NB4 (cell line): ENCODE measurements at regions not wholly inside any gene's neighbourhood (a gene's known extent, or its start where the extent isn't known, plus 50 kb on each side); places are given as distances from the start of the nearest gene placed in this dataset.

Experiments used
- MYC ChIP-seq: IDR thresholded peaks from 2 replicates; pipeline ENCODE4 v1.6.1; 2011; ENCODE audit warnings: low read depth, low read length
- POLR2A ChIP-seq: IDR thresholded peaks from 2 replicates; pipeline ENCODE4 v1.6.1; 2011; ENCODE audit warnings: mild to moderate bottlenecking; ENCODE audit not compliant: insufficient read length; ENCODE audit errors: extremely low read depth
- TF ChIP-seq, protein P1 (sequence below): IDR thresholded peaks from one replicate; pipeline ENCODE4 v1.5.1; 2012; ENCODE audit warnings: low read depth, low read length
- TF ChIP-seq, protein P2 (sequence below): IDR thresholded peaks from 2 replicates; pipeline ENCODE4 v1.6.1; 2011; ENCODE audit warnings: low read depth, low read length

DNA sequence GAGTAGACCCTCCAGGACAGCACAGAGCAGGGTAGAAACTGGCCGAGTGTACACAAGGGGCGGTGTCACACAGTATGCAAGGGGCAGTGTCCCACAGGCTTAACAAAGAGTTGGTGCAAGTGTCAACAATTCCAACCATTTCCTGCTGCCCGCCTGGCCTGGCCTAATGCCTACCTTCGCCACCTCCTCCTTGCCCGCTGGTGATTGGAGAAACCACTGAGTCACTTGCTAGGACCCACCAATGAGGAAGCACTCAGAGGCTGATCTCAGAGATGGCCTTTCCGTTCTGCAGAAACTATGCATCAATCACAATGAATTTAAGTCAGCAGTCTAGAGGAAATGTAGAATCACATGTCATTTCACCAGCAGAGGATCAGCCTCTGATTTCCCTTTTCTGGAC is 263.3 kb upstream of the PKDCC start:
- TF ChIP-seq POLR2A (no peak), MYC (no peak)
- TF ChIP-seq, protein P1, sequence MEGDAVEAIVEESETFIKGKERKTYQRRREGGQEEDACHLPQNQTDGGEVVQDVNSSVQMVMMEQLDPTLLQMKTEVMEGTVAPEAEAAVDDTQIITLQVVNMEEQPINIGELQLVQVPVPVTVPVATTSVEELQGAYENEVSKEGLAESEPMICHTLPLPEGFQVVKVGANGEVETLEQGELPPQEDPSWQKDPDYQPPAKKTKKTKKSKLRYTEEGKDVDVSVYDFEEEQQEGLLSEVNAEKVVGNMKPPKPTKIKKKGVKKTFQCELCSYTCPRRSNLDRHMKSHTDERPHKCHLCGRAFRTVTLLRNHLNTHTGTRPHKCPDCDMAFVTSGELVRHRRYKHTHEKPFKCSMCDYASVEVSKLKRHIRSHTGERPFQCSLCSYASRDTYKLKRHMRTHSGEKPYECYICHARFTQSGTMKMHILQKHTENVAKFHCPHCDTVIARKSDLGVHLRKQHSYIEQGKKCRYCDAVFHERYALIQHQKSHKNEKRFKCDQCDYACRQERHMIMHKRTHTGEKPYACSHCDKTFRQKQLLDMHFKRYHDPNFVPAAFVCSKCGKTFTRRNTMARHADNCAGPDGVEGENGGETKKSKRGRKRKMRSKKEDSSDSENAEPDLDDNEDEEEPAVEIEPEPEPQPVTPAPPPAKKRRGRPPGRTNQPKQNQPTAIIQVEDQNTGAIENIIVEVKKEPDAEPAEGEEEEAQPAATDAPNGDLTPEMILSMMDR, result no peak
- TF ChIP-seq, protein P2, sequence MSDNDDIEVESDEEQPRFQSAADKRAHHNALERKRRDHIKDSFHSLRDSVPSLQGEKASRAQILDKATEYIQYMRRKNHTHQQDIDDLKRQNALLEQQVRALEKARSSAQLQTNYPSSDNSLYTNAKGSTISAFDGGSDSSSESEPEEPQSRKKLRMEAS, result no peak
